K562 (cell line): ENCODE measurements at regions not wholly inside any gene's neighbourhood (a gene's known extent, or its start where the extent isn't known, plus 50 kb on each side); places are given as distances from the start of the nearest gene placed in this dataset.

Source experiments
- ATAC-seq: fragments of 200-7000 bp; cut with Tn5 transposase; 3 replicates; pipeline ENCODE4 v1.9.1; 2020; ENCODE audit warnings: moderate library complexity
- BruUV-seq: library from RNA; stranded (reverse); fragments of 400-500 nt; replicated peaks from 2 replicates; lab custom pipeline; 2021; lab: Mats Ljungman, UMichigan
- CTCF ChIA-PET: fragments of 300-600 bp; formaldehyde crosslinking; extraction: SDS; loops from one replicate; lab custom pipeline; 2021; ENCODE audit warnings: low intra/inter-chr PET ratio; lab: Yijun Ruan, JAX
- POLR2A ChIA-PET: fragments of 300-600, 350-650 bp; sonication (Branson Sonifier 250); formaldehyde crosslinking; extraction: SDS; loops from one replicate; lab custom pipeline; 2021; ENCODE audit warnings: antibody characterized with exemption, inconsistent platforms; lab: Yijun Ruan, JAX
- DNase-seq, 4 experiments: peaks; one replicate each; pipeline versions ENCODE4 v3.0.0 to v3.0.0-alpha.2; 2011 to 2018; ENCODE audit warnings: low spot score in 3 of 4, mixed read lengths in 3 of 4; ENCODE audit errors: extremely low read depth in 1 of 4
- FAIRE-seq: peaks from 2 replicates; lab custom pipeline; 2011; peaks lifted over from hg19 to GRCh38; lab: Jason Lieb, UNC
- H2AFZ ChIP-seq: 2 replicates; pipeline ENCODE4 v1.6.0; 2011; ENCODE audit warnings: low read depth, low read length, control low read depth, inconsistent platforms
- H3K27ac ChIP-seq: fragments of 200-600 bp; 3 replicates; pipeline ENCODE4 v1.8.0; 2011; ENCODE audit warnings: low read depth, mild to moderate bottlenecking, control low read depth, inconsistent platforms, low read length, moderate library complexity, mixed read lengths; ENCODE audit errors: extremely low read depth
- H3K27me3 ChIP-seq, 2 experiments: fragments of 300-600 bp in 1 of 2; 2 replicates in 1 of 2; 3 replicates in 1 of 2; pipeline versions ENCODE4 v1.6.0 to v1.8.0; 2011; ENCODE audit warnings: inconsistent platforms in 2 of 2, low read length in 2 of 2, mild to moderate bottlenecking in 1 of 2, mixed read lengths in 1 of 2, moderate library complexity in 1 of 2; ENCODE audit not compliant: control insufficient read depth in 2 of 2, insufficient read depth in 2 of 2
- H3K36me3 ChIP-seq: fragments of 300-600 bp; 3 replicates; pipeline ENCODE4 v1.8.0; 2011; ENCODE audit warnings: mild to moderate bottlenecking, low read length, inconsistent platforms; ENCODE audit not compliant: control insufficient read depth, insufficient read depth
- H3K4me1 ChIP-seq, 2 experiments: fragments of 200-600 bp in 1 of 2; replicated peaks in 1 of 2; 2 replicates in 1 of 2; 3 replicates in 1 of 2; pipeline versions ENCODE4 v1.5.1 to v1.8.0; 2011; ENCODE audit warnings: inconsistent platforms in 2 of 2, low read length in 2 of 2, mild to moderate bottlenecking in 1 of 2, mixed read lengths in 1 of 2, moderate library complexity in 1 of 2; ENCODE audit not compliant: control insufficient read depth in 2 of 2, insufficient read depth in 2 of 2
- H3K4me2 ChIP-seq: 2 replicates; pipeline ENCODE4 v1.6.1; 2011; ENCODE audit warnings: low read length, control low read depth, inconsistent platforms, mixed read lengths; ENCODE audit not compliant: insufficient read depth
- H3K4me3 ChIP-seq: fragments of 200-600 bp; sonication (generic), shearing (Covaris generic); 2 replicates; pipeline ENCODE4 v1.5.1; 2016; ENCODE audit warnings: control low read depth, inconsistent platforms
- H3K79me2 ChIP-seq: fragments of 200-600 bp; 3 replicates; pipeline ENCODE4 v1.8.0; 2011; ENCODE audit warnings: low read length, inconsistent platforms; ENCODE audit not compliant: control insufficient read depth, insufficient read depth
- H3K9ac ChIP-seq, 2 experiments: 2 replicates each; pipeline versions ENCODE4 v1.6.0 to v1.6.1; 2011; ENCODE audit warnings: low read depth in 2 of 2, low read length in 2 of 2, control low read depth in 1 of 2, inconsistent platforms in 1 of 2, mild to moderate bottlenecking in 1 of 2, mixed read lengths in 1 of 2; ENCODE audit not compliant: insufficient read depth in 1 of 2
- H3K9me1 ChIP-seq: one replicate; pipeline ENCODE4 v1.6.0; 2011; ENCODE audit warnings: inconsistent platforms, mild to moderate bottlenecking, low read length, moderate library complexity; ENCODE audit not compliant: control insufficient read depth, insufficient read depth
- H3K9me3 ChIP-seq: replicated peaks from 2 replicates; pipeline ENCODE4 v1.5.1; 2011; ENCODE audit warnings: low read depth, low read length, inconsistent platforms; ENCODE audit not compliant: control insufficient read depth, insufficient read depth
- H4K20me1 ChIP-seq: replicated peaks from 2 replicates; pipeline ENCODE4 v1.6.1; 2011; ENCODE audit warnings: low read length, inconsistent platforms, mixed read lengths; ENCODE audit not compliant: control insufficient read depth, insufficient read depth
- E4F1 ChIP-seq: fragments of 250-450 bp; sonication (Bioruptor Pico); IDR thresholded peaks from 2 replicates; pipeline ENCODE4 v1.5.0; 2021; ENCODE audit warnings: mild to moderate bottlenecking, borderline replicate concordance
- ESRRB ChIP-seq: fragments of 250-450 bp; sonication (Bioruptor Pico); IDR thresholded peaks from 2 replicates; pipeline ENCODE4 v1.5.0; 2020; ENCODE audit warnings: mild to moderate bottlenecking, moderate library complexity, borderline replicate concordance
- HDAC3 ChIP-seq: fragments of 450-650 bp; IDR thresholded peaks from 2 replicates; pipeline ENCODE4 v1.6.1; 2018; ENCODE audit warnings: borderline replicate concordance, mild to moderate bottlenecking, moderate library complexity; ENCODE audit not compliant: partially characterized antibody
- POLR2A ChIP-seq: fragments of 450-650 bp; conservative IDR thresholded peaks from 2 replicates; pipeline ENCODE4 v1.6.1; 2016
- SMC3 ChIP-seq: conservative IDR thresholded peaks from 2 replicates; pipeline ENCODE4 v1.6.1; 2011; ENCODE audit warnings: low read depth, low read length, improper control_type of control experiment; ENCODE audit not compliant: insufficient read depth
- ZBTB43 ChIP-seq: sonication (generic); formaldehyde crosslinking; IDR thresholded peaks from 2 replicates; pipeline ENCODE4 v1.8.0; 2023; ENCODE audit warnings: mild to moderate bottlenecking, missing genetic modification reagents
- ZNF311 ChIP-seq: fragments of 250-450 bp; sonication (Bioruptor Pico); IDR thresholded peaks from 2 replicates; pipeline ENCODE4 v1.4.0; 2020; ENCODE audit warnings: mild to moderate bottlenecking, moderate library complexity
- ZNF324 ChIP-seq: fragments of 250-450 bp; sonication (Bioruptor Pico); IDR thresholded peaks from 2 replicates; pipeline ENCODE4 v1.4.0; 2020; ENCODE audit warnings: mild to moderate bottlenecking
- ZNF551 ChIP-seq: fragments of 250-450 bp; sonication (Bioruptor Pico); IDR thresholded peaks from 2 replicates; pipeline ENCODE4 v1.5.0; 2021; ENCODE audit warnings: mild to moderate bottlenecking, moderate library complexity
- WGBS: fragments of 100-300 bp; shearing (Covaris generic); methylation state at CpG from one replicate; pipeline ENCODE4 v1.1.6; 2016; ENCODE audit warnings: low coverage, mixed read lengths; ENCODE audit not compliant: insufficient coverage; ENCODE audit errors: missing lambda C conversion rate; 5-methylcytosine and 5-hydroxymethylcytosine counted together
- in situ Hi-C: fragments of 300-500 bp; cut with MboI; formaldehyde crosslinking; loops from 4 replicates; pipeline ENCODE4 v1.15.0; 2018; ENCODE audit warnings: inconsistent platforms, mixed read lengths
- intact Hi-C: fragments of 100-400 bp; cut with micrococcal nuclease; formaldehyde crosslinking; loops from 2 replicates; pipeline ENCODE4 v1.14.2; 2022
- TF ChIP-seq, protein P1 (sequence below): fragments of 450-650 bp; IDR thresholded peaks from 2 replicates; pipeline ENCODE4 v1.6.1; 2016
- TF ChIP-seq, protein P2 (sequence below): sonication (generic); formaldehyde crosslinking; IDR thresholded peaks from 2 replicates; pipeline ENCODE4 v1.8.1; 2023; ENCODE audit warnings: mild to moderate bottlenecking, missing genetic modification reagents, moderate library complexity

- Histone ChIP-seq H3K4me3 (no peak overlapping the region), H3K27ac (no peak overlapping the region), H3K27me3 (no peaks in the 10 kb centered on the region), H3K4me2 (no peak overlapping the region), H3K4me1 (no peaks in the 10 kb centered on the region), H3K9ac (no peak overlapping the region), H3K79me2 (no peaks in the 10 kb centered on the region), H3K9me1 (no peaks in the 10 kb centered on the region), H3K36me3 (no peaks in the 10 kb centered on the region), H4K20me1 (no peaks in the 10 kb centered on the region), H2AFZ (no peak overlapping the region), H3K9me3 (no peaks in the 10 kb centered on the region)
- CTCF ChIA-PET, result no interaction called here
- WGBS, result 0% methylated on average over 6 of the region's 6 CpGs
- FAIRE-seq, result no peak
- POLR2A ChIA-PET, result no interaction called here
- intact Hi-C loops (no loop called here), in situ Hi-C loops (loop anchor here (25.0 kb wide), 1 partner anchor 433 kb away; the partner anchor contains the start of gene KCNJ5)
- TF ChIP-seq, protein P1, sequence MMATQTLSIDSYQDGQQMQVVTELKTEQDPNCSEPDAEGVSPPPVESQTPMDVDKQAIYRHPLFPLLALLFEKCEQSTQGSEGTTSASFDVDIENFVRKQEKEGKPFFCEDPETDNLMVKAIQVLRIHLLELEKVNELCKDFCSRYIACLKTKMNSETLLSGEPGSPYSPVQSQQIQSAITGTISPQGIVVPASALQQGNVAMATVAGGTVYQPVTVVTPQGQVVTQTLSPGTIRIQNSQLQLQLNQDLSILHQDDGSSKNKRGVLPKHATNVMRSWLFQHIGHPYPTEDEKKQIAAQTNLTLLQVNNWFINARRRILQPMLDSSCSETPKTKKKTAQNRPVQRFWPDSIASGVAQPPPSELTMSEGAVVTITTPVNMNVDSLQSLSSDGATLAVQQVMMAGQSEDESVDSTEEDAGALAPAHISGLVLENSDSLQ, result no peak
- no peak for TF ChIP-seq ZNF311
- DNase-seq, result no peak
- no peak for ATAC-seq
- BruUV-seq, result no TSS peak
Observed at GRCh38 chr11:129320494-129320893, 55.2 kb upstream of the BARX2 start.

DNA sequence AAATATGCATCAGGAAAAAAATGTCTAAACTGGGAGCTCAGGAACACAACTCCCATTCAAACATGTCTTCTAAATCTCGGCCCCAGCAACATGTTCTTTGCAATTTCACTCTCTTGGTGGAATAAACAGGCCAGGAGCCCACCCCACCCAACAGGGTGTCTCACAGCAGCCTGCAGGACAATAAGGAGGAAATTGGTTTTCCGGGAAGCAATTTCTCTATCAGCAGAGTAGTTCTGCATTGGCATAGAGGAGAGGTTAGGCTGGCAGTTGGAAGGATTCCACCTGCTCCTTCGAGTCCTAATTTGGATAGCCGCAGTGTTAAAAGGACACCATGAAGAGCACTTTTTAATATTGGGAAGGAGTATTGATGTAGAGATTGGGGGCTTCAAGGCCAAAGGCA lies 55.9 kb upstream of the BARX2 start:
- Histone ChIP-seq H3K27me3 (no peaks in the 10 kb centered on the region), H4K20me1 (no peaks in the 10 kb centered on the region), H3K4me1 (no peaks in the 10 kb centered on the region), H3K79me2 (no peaks in the 10 kb centered on the region), H3K9ac (no peak overlapping the region), H3K4me3 (no peak overlapping the region), H3K9me3 (no peaks in the 10 kb centered on the region), H3K36me3 (no peaks in the 10 kb centered on the region), H3K9me1 (no peaks in the 10 kb centered on the region), H2AFZ (no peak overlapping the region), H3K27ac (no peak overlapping the region), H3K4me2 (no peak overlapping the region)
- FAIRE-seq (no peak), DNase-seq (no peak), ATAC-seq (no peak)
- POLR2A ChIA-PET, result no interaction called here
- WGBS, result 0% methylated on average over 4 of the region's 4 CpGs
- TF ChIP-seq SMC3, result no peak
- TF ChIP-seq ESRRB (CRISPR knock-in tag), result no peak
- TF ChIP-seq ZBTB43 (CRISPR knock-in tag), result no peak
- TF ChIP-seq HDAC3, result no peak
- TF ChIP-seq ZNF551 (CRISPR knock-in tag), result no peak
- TF ChIP-seq E4F1 (CRISPR knock-in tag), result no peak
- TF ChIP-seq ZNF324 (CRISPR knock-in tag), result no peak
- TF ChIP-seq, protein P2, sequence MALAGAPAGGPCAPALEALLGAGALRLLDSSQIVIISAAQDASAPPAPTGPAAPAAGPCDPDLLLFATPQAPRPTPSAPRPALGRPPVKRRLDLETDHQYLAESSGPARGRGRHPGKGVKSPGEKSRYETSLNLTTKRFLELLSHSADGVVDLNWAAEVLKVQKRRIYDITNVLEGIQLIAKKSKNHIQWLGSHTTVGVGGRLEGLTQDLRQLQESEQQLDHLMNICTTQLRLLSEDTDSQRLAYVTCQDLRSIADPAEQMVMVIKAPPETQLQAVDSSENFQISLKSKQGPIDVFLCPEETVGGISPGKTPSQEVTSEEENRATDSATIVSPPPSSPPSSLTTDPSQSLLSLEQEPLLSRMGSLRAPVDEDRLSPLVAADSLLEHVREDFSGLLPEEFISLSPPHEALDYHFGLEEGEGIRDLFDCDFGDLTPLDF (CRISPR knock-in tag), result no peak
- TF ChIP-seq POLR2A, result no peak
- no TSS peak for BruUV-seq
- in situ Hi-C loops (loop anchor here (25.0 kb wide), 1 partner anchor 432 kb away; the partner anchor contains the start of gene KCNJ5), intact Hi-C loops (no loop called here)
- CTCF ChIA-PET, result no interaction called here
